22Rv1 (cell line): ENCODE measurements at regions not wholly inside any gene's neighbourhood (a gene's known extent, or its start where the extent isn't known, plus 50 kb on each side); places are given as distances from the start of the nearest gene placed in this dataset.
"Not testable (repeated sequence)": the region's sequence is repeated elsewhere in the genome, so short reads cannot be mapped to it uniquely, and the experiment has no call there.

Experiments used
- H3K27ac ChIP-seq: fragments of 450-650 bp; 2 replicates; pipeline ENCODE4 v1.5.1; 2017
- CTCF ChIP-seq: fragments of 450-650 bp; IDR thresholded peaks from 2 replicates; pipeline ENCODE4 v1.5.1; 2017; ENCODE audit warnings: mild to moderate bottlenecking
- ZFX ChIP-seq: fragments of 450-650 bp; IDR thresholded peaks from 2 replicates; pipeline ENCODE4 v1.6.1; 2017; ENCODE audit warnings: antibody characterized with exemption, borderline replicate concordance

GRCh38 chr11:7143908-7144307, 55.1 kb downstream of the RBMXL2 start:
- no peak overlapping the region for H3K27ac ChIP-seq
- TF ChIP-seq CTCF, result peak; percentile 50
- no peak for TF ChIP-seq ZFX

- H3K27ac ChIP-seq, result not testable (repeated sequence)
Observed at GRCh38 chr11:7150104-7150503, 61.3 kb downstream of the RBMXL2 start.

GRCh38 chr11:7154881-7155361, 66.1 kb downstream of the RBMXL2 start:
- TF ChIP-seq CTCF, result no peak
- TF ChIP-seq ZFX, result no peak
- no peak overlapping the region for H3K27ac ChIP-seq

- H3K27ac ChIP-seq, result no peak overlapping the region
- no peak for TF ChIP-seq CTCF
- TF ChIP-seq ZFX, result no peak
Observed at GRCh38 chr11:7160814-7161489, 72.2 kb downstream of the RBMXL2 start.

- H3K27ac ChIP-seq, result no peak overlapping the region
- TF ChIP-seq CTCF, result no peak
- TF ChIP-seq ZFX, result no peak
Observed at GRCh38 chr11:7165911-7166310, 77.1 kb downstream of the RBMXL2 start.

- TF ChIP-seq ZFX (no peak), CTCF (peak; percentile 3; the same call in 1 of the 2 replicates)
Observed at GRCh38 chr11:7167976-7168740, 79.4 kb downstream of the RBMXL2 start.

GRCh38 chr11:7168741-7168990, 79.9 kb downstream of the RBMXL2 start:
- TF ChIP-seq ZFX, result no peak
- TF ChIP-seq CTCF, result no peak
- no peak overlapping the region for H3K27ac ChIP-seq

More at GRCh38 chr11:7167976-7168740, 79.4 kb downstream of the RBMXL2 start:
- no peak overlapping the region for H3K27ac ChIP-seq
